ENCODE measurements at regions not wholly inside any gene's neighbourhood (a gene's known extent, or its start where the extent isn't known, plus 50 kb on each side); places are given as distances from the start of the nearest gene placed in this dataset.

GRCh38 chr21:21664871-21665270, 666.7 kb downstream of the NCAM2 start:
- Histone ChIP-seq H3K9me3 (no peaks in the 10 kb centered on the region), H3K27me3 (no peaks in the 10 kb centered on the region), H3K4me3 (no peak overlapping the region), H3K27ac (no peak overlapping the region), H3K36me3 (no peaks in the 10 kb centered on the region), H3K4me1 (no peaks in the 10 kb centered on the region)
- no peak for ATAC-seq (ENCODE audit: low FRiP score in 2 of 2)
- TF ChIP-seq EP300 (IDR thresholded peaks at IDR 0.05), result no peak
- TF ChIP-seq POLR2AphosphoS5 (IDR thresholded peaks at IDR 0.05), result no peak
- no peak for TF ChIP-seq POLR2A (IDR thresholded peaks at IDR 0.05)
- no peak for TF ChIP-seq CTCF (IDR thresholded peaks at IDR 0.05)
- DNase-seq, result no peak
- 64 to 77% methylated on average over 5 of the region's 5 CpGs for WGBS, 2 donors

GRCh38 chr21:21666689-21667088, 668.5 kb downstream of the NCAM2 start:
- Histone ChIP-seq H3K9me3 (no peaks in the 10 kb centered on the region), H3K27me3 (no peaks in the 10 kb centered on the region), H3K4me1 (no peaks in the 10 kb centered on the region), H3K36me3 (no peaks in the 10 kb centered on the region), H3K27ac (no peak overlapping the region), H3K4me3 (no peak overlapping the region)
- DNase-seq (no peak), ATAC-seq (ENCODE audit: low FRiP score in 2 of 2) (no peak)
- TF ChIP-seq CTCF (IDR thresholded peaks at IDR 0.05) (no peak), POLR2AphosphoS5 (IDR thresholded peaks at IDR 0.05) (no peak), POLR2A (IDR thresholded peaks at IDR 0.05) (no peak), EP300 (IDR thresholded peaks at IDR 0.05) (no peak)
- WGBS, 2 donors, result 68 to 76% methylated on average over 1 of the region's 1 CpG

- no peaks in the 10 kb centered on the region for H3K36me3 ChIP-seq
- H3K27me3 ChIP-seq, result no peaks in the 10 kb centered on the region
- H3K4me1 ChIP-seq, result no peaks in the 10 kb centered on the region
- DNase-seq, result no peak
- H3K27ac ChIP-seq, result no peak overlapping the region
- H3K9me3 ChIP-seq, result no peaks in the 10 kb centered on the region
- WGBS, 2 donors, result 100% methylated on average over 1 of the region's 1 CpG
- no peak for TF ChIP-seq CTCF (IDR thresholded peaks at IDR 0.05)
- no peak for TF ChIP-seq POLR2AphosphoS5 (IDR thresholded peaks at IDR 0.05)
- no peak for TF ChIP-seq EP300 (IDR thresholded peaks at IDR 0.05)
- no peak for TF ChIP-seq POLR2A (IDR thresholded peaks at IDR 0.05)
- H3K4me3 ChIP-seq, result no peak overlapping the region
- ATAC-seq (ENCODE audit: low FRiP score in 2 of 2), result no peak
Measured at GRCh38 chr21:21668198-21668597, 670.0 kb downstream of the NCAM2 start.

GRCh38 chr21:21673959-21674358, 675.8 kb downstream of the NCAM2 start:
- DNase-seq, result no peak
- ATAC-seq (ENCODE audit: low FRiP score in 2 of 2), result no peak
- no peaks in the 10 kb centered on the region for H3K27me3 ChIP-seq
- H3K36me3 ChIP-seq, result no peaks in the 10 kb centered on the region
- 46 to 48% methylated on average over 1 of the region's 1 CpG for WGBS, 2 donors
- H3K4me3 ChIP-seq, result no peak overlapping the region
- no peak overlapping the region for H3K27ac ChIP-seq
- H3K4me1 ChIP-seq, result no peaks in the 10 kb centered on the region
- H3K9me3 ChIP-seq, result peaks cover 0 to 4% (median 0%) of the 10 kb centered on the region in 4 donors
- no peak for TF ChIP-seq POLR2AphosphoS5 (IDR thresholded peaks at IDR 0.05)
- no peak for TF ChIP-seq CTCF (IDR thresholded peaks at IDR 0.05)
- TF ChIP-seq EP300 (IDR thresholded peaks at IDR 0.05), result no peak
- no peak for TF ChIP-seq POLR2A (IDR thresholded peaks at IDR 0.05)

GRCh38 chr21:21675601-21676000, 677.4 kb downstream of the NCAM2 start:
- no peak for DNase-seq
- peaks cover 0 to 4% (median 0%) of the 10 kb centered on the region in 4 donors for H3K9me3 ChIP-seq
- no peak for TF ChIP-seq CTCF (IDR thresholded peaks at IDR 0.05)
- TF ChIP-seq EP300 (IDR thresholded peaks at IDR 0.05), result no peak
- no peak for TF ChIP-seq POLR2A (IDR thresholded peaks at IDR 0.05)
- no peak for TF ChIP-seq POLR2AphosphoS5 (IDR thresholded peaks at IDR 0.05)
- no peak for ATAC-seq (ENCODE audit: low FRiP score in 2 of 2)
- no peaks in the 10 kb centered on the region for H3K4me1 ChIP-seq
- no peak overlapping the region for H3K4me3 ChIP-seq
- no peak overlapping the region for H3K27ac ChIP-seq
- H3K36me3 ChIP-seq, result no peaks in the 10 kb centered on the region
- 67 to 68% methylated on average over 5 of the region's 5 CpGs for WGBS, 2 donors
- H3K27me3 ChIP-seq, result no peaks in the 10 kb centered on the region

Measured in upper lobe of left lung (tissue), 6 donors.